HG03571 (cell line): ENCODE measurements at regions not wholly inside any gene's neighbourhood (a gene's known extent, or its start where the extent isn't known, plus 50 kb on each side); places are given as distances from the start of the nearest gene placed in this dataset.
"Not testable (repeated sequence)": the region's sequence is repeated elsewhere in the genome, so short reads cannot be mapped to it uniquely, and the experiment has no call there.

ENCODE experiments used
- ATAC-seq: cut with Tn5 transposase; IDR thresholded peaks from one replicate; pipeline ENCODE4 v1.9.1; 2021; ENCODE audit not compliant: unreplicated experiment

DNA sequence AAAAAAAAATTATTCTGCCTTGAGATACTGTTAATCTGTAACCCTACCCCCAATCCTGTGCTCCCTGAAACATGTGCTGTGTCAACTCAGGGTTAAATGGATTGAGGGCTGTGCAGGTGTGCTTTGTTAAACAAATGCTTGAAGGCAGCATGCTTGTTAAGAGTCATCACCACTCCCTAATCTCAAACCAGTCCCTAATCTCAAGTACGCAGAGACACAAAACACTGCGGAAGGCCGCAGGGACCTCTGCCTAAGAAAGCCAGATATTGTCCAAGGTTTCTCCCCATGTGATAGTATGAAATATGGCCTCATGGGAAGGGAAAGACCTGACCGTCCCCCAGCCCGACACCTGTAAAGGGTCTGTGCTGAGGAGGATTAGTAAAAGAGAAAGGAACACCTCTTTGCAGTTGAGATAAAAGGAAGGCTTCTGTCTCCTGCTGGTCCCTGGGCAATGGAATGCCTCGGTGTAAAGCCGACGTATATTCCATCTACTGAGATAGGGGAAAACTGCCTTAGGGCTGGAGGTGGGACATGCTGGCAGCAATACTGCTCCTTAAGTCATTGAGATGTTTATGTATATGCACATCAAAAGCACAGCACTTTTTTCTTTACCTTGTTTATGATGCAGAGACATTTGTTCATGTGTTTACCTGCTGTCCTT, 402.6 kb downstream of the TBC1D32 start:
- ATAC-seq = not testable (repeated sequence)

DNA sequence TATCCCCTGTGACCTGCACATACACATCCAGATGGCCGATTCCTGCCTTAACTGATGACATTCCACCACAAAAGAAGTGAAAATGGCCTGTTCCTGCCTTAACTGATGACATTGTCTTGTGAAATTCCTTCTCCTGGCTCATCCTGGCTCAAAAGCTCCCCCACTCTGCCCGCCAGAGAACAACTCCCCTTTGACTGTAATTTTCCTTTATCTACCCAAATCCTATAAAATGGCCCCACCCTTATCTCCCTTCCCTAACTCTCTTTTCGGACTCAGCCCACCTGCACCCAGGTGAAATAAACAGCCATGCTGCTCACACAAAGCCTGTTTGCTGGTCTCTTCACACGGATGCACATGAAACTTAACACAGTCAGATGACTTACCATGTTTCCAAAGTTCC, 403.8 kb downstream of the TBC1D32 start:
- not testable (repeated sequence) for ATAC-seq

DNA sequence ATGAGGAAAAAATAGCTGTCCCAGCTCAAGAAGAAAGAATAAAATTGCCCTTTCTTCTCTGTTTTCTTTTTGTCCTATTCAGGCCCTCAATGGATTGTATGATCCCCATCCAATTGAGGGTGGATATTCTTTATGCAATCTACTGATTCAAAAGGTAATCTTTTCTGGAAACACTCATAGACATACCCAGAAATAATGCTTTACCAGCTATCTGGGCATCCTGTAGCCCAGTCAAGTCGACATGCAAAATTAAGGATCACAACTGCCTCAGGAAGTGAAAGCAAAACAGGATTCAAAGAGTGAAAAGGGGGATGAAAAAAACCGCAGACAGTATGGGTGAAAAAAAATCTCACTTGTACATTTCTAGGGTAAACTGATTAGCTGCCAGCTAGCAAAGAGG, 410.1 kb downstream of the TBC1D32 start:
- ATAC-seq = no peak

DNA sequence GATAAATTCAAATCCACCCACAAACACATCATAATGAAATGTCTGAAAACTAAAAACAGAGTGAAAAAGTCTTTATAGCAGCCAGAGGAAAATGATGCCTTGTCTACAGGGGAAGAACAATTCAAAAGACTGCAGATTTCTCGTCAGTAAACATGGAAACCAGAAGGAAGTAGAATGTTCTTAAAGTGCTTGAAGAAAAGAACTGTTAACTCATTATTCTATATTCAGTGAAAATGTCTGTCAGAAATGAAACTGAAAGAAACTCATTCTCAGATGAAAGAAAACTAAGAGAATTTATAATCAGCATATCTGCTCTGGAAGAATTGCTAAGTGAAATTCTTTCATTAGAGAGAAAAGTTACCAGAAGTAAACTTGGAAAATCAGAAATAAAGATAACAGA, 416.1 kb downstream of the TBC1D32 start:
- ATAC-seq = no peak

DNA sequence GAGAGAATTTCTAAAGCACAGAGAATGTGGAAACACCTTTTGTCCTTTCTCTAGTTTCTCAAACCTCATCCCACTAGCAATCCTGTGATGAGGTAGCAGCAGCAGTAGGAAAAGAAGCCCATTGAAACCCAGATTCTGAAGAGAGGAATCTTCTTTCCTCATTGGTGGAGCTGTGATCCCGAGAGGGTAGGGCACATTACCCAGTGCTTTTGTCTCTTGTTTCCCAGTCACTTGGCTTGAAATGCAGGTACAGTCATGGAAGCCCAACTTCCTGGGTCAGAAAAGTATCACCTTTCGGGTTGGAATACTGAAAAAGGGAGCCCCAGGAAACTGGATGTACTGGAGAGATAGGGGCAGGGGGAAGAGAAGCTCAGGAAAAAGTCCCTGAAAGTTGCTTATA, 417.4 kb downstream of the TBC1D32 start:
- ATAC-seq = no peak

DNA sequence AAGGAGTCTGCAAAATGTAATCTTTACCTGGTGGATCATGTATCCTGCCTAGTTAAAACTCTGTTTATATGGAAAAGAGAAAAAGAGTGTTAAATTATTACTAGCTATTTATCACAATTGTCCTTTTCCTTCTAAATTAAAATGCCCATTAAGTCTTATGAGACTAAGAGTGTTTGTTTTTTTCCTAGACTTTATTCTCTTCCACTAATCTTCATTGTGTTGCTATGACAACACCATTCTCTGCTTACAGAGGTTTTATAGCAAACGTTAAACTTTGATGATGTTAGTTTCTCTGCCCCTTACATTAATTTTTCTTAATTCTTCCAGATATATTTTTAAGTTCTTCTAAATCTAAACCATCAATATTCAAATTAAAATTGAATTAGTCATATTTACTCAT, 420.8 kb downstream of the TBC1D32 start:
- no peak for ATAC-seq

DNA sequence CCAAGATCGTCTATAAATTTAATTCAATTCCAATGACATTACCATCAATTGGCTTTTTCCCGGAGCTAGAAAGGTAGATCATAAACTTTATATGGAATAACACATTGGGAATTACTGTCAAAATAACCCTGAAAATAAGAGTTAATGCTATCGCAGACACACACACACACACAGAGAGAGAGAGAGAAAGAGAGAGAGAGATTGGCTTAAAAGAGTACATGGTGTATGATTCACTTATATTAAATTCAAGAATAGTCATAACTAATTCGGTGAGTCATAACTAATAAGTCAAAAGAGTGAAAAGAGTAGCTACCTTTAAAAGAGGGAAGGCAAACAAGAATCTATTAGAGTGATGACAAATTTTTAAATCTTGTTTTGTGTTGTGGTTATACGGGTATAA, 425.5 kb downstream of the TBC1D32 start:
- no peak for ATAC-seq

DNA sequence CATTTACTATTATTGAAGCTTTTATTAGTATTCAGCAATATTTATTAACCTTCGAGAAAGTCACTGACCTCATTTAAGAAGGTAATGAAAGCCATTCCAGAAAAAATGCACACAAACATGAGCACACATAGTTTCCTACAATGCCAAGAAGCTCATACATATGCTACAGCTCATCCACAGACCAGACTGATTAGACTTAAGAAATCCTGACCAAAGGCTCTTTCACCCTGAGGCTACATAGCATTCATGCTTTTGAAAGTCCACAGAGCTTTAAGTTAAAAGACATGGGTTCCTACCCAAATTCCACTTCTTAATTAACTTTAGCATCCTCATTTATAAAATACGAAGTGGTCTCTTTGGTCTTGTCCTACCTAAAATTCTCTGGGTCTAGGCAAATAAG, 430.4 kb downstream of the TBC1D32 start:
- no peak for ATAC-seq

DNA sequence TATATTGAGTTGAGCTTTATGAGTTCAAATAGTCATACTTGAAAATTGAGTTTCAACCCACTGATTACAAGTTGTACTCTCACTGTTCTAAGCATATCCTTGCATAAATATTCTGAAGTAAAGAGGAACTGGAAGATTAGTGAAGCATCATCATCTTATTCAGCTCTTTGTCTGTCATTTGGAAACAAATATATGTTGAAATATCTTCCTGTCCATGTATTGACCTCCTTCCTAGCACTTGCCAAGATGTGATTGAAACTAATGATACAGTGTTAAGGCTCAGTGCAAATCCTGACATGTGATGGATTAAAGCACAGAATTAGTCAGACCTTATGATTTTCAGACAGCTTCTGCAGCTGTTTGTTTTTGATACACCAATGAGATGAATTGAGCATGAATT, 434.3 kb downstream of the TBC1D32 start:
- ATAC-seq = peak; percentile 61

DNA sequence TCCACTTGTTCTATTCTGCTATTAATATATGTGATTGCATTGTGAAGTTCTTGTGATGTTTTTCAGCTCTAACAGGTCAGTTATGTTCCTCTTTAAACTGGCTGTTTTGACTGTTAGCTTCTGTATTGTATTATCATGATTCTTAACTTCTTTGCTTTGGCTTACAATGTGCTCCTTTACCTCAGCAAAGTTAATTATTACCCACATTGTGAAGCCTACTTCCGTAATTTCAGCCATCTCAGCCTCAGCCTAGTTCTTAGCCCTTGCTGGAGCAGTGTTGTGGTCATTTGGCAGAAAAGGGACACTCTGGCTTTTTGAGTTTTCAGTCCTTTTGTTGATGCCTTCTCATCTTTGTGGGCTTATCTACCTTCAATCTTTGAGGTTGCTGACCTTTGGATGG, 440.2 kb downstream of the TBC1D32 start:
- peak; percentile 92 for ATAC-seq

DNA sequence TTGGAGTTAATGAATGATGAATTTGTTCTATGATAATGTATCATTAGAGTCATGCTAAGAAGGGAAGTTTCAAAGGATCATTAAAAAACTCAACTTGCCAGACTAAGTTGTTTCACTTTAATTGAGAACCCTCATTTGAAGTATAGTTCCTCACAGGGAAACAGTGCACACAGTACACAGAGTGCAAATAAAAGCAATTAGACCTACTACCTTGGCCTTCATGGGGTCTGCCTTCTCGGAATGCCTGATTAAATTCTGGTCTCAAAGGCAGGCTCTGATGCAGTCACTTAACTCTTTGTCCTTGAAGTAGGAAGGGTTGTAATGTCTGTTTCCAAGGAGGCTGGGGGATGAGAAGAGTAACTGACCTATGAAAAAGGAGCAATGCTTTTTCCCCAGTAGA, 457.3 kb downstream of the TBC1D32 start:
- ATAC-seq = no peak

DNA sequence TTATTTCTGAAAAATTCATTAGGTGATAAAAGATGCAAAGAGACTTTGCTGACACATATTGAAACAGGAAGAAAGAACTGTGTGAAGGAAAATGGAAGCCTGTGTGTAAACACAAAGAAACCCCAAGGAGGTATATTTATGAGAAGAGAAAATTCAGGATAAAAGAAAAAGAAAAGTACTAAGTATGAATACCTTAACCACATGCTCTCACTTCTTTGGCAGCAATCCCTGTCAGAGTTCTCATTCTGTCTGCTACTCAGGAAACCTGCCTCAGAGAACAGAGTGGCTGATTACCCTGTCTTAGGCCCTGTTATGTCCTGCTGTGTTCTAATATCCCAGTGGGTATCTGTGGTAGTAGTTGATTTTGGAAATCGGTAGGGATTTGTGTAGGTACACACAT, 457.9 kb downstream of the TBC1D32 start:
- ATAC-seq = peak; percentile 59

DNA sequence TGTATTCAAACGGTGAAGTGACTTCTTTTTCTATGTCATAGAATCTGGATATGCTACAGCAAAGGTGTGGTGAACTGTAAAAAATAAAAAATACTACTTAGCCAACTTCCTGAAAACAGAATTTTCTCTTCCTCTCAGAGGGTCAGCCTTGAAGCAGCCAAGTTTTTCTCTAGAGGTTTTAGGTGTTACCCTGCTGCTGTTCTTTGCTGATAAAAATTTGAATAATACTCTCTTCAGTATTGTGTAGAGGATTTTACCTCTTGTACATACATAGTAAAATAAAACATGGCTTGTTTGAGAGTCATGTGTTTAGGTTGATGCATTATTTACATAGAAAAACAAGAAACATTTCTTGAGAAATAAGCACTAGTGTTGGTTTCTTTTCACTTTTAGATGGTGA, 458.4 kb downstream of the TBC1D32 start:
- ATAC-seq = peak; percentile 52

DNA sequence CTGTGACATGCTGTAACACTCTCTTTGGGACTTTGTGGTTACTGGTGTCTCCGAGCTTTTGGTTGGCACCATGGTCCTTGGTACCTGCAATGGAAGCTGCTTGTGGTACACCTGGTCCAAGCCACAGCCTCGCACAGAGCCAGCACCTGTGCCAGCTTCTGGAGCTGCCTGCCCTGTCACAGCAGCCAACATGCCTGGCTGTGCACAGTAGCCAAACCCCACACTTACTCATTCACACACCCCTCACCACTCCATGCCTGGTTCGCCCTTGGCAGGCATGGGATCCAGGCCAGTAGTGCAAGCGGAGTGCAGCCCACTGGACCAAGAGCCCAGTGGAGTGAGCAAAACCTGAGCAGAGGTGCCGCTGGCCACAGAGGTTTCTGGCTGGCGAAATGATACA, 459.9 kb downstream of the TBC1D32 start:
- ATAC-seq = no peak

DNA sequence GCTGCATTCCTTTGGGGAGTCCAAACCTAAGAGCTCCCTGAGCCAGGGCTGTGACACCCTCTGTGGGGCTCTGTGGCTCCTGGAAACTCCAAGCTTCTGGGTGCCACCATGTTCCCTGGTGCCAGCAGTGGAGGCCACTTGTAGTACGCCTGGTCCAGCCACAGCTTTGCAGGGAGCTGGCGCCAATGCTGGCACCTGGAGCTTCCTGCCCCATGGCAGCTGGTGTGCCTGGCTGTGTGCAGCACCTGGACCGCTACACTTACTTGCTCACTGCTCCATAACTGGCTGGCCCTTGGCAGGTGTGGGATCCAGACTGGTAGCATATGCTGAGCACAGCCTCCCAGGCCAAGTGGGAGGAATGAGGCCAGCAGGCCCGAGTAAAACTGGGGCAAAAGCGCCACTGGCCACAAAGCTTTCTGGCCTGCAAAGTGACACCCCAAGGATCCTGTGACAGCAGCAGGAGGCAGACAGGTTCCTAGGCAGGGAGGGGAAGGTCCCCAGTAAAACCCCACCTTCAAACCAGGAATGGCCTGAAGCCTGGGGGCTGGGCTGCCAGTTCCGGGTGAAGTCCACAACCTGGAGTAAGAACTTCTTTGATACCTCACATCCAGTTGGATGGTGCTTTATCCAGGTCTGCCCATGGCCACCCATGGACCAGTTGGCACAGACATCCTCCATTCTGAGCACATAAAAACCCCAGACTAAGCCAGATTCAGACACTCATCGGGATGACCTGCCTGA, 461.0 kb downstream of the TBC1D32 start:
- no peak for ATAC-seq

DNA sequence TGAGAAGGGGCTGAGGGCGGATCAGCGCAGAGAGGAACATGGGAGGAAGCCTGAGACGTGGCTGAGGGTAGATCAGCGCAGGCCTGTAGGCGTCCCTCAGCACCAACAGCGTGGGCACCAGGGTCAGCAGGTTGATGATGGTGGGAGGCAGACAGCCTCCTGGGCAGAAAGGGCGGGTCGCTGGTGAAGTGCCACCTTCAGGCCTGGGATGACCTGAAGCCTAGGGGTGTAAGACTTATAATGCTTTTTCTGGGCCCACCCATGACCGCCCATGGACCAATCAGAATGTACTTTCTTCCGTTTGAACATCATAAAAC, 462.1 kb downstream of the TBC1D32 start:
- ATAC-seq = no peak

DNA sequence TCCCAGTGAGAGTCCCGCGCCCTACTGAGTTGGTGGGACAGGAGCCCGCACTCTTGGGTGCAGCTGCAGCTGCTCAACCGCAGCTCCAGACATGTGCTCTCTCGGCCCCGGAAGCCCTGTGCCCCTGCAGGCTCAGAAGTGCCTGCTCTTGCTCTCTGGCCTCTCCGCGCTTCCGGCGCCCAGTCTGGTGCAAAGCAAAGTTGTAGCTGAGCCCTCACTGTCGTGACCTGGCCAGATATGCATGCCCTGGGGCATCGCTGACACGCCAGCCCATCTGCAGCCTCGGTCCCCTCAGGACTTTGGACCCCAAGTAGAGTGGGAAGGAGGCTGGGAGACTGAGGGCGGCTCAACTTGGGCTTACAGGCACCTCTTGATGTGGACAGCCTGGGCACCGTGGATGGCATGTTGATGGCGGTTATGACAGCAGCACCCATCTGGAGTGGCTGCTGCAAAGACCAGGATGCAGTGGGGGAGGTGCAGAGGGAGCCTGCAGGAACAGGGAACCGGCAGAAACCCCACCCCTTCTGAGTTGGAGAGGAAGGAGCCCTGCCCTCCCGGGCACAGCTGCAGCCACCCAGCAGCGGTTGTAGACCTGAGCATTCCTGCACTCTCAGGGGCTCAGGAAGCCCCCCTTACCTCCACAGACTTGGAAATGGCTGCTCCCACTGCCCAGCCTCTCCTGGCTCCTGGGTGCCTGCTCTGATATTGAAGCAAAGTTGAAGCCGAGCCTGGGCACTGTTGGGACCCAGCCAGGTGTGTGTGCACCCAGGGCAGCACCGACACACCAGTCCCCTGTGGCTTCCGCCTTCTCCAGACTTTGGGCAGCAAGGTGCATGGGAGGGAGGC, 462.6 kb downstream of the TBC1D32 start:
- ATAC-seq = no peak

DNA sequence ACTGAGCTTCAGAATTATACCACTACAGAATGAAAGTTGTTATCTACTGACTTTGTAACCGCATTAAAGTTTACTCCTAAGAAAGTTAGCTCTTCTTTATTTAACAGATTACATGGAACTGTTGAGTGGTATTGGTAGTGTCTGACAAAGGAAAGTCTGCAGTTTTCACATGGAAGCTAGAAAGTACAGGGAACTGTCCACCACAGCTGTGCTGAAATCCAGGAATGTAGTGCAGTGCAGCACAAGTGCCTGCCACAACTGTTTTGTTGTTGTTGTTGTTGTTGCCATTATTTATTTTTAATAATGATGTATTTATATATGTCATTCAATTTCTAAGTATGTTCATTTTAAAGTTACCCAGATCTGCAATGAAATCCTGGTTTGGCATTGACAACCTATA, 464.9 kb downstream of the TBC1D32 start:
- ATAC-seq = no peak

DNA sequence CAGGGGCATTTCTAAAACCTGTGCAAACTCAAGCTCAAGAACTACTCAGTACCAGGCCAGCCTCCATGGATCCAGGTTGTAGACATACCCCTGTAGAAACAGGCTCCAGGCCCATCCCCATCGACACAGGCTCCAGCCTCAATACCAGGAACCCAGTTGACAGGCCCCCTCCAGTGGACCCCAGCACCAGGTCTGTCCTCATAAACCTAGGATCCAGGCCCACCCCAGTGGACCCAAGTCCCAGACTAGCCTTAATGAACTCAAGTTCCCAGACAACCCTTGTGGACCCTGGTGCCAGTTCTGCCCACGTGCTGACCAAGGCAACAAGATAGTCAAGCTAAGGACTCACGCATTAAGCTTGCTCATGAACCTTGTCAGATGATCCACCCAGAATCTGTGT, 476.9 kb downstream of the TBC1D32 start:
- ATAC-seq = no peak

DNA sequence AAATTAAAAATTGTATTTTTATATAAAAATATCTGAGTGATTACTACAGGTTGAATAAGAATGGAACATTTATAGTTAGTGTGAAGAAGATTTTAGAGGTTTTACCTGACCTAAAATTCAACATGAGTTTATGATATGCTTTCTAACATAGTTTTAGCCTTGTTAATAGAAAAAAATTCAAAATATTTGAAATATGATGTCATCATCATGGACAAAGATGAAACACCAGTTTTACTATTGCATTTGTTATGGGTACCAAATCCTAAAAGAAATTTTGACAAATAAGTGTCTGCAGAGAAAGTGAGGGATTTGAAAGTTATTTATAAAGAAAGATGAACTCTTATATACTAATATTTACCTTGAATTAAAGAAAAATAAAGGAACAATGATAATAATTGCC, 479.7 kb downstream of the TBC1D32 start:
- ATAC-seq = no peak

DNA sequence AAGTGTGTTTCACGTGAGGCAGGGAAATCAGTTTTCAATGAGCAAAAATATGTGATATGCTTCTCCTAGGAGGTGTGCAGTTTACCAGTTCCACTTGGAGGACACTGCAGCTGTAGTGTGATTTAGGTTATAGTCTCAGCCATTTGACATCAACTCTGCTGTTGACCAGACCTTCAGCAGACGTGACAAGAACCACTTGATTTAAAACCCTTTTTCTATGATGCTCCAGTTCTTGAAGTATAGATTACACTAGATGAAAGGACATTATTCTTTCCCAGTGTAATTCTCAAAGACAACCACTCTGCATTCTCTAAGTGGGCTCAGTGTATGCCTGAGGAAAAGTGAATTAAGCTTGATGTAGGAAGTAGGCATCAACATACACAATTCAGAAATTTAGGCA, 480.8 kb downstream of the TBC1D32 start:
- ATAC-seq = no peak

DNA sequence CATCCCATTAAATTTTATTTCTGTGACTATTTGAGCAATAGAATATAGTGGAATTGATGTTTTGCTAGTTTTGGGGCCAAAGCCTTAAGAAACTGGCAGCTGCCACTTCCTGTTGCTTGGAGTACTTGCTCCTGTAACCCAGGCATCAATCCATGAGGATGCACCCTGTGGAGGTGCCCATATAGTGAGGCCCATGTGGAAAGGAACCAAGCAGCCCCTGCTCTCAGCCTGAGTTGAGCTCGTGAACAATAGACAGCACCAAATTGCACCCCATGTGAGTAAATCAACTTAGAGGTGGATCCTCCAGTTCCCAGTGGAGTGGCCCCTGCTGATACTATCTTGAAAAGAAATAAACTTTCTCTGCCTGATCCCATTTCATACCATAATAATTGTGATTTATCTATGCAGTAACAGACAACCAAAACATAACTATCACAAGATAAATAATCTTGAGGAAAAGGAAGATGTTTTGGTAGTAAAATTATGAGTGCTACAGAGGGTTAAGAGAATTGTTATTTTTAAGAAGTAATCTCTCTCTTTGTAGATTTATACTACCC, 481.9 kb downstream of the TBC1D32 start:
- ATAC-seq = no peak
